Femur (tissue), 1 donor: ENCODE measurements at regions not wholly inside any gene's neighbourhood (a gene's known extent, or its start where the extent isn't known, plus 50 kb on each side); places are given as distances from the start of the nearest gene placed in this dataset.
A peak's percentile ranks its signal among the peaks of the same experiment; 100 is the strongest.
"Not testable (repeated sequence)": the region's sequence is repeated elsewhere in the genome, so short reads cannot be mapped to it uniquely, and the experiment has no call there.

ENCODE experiments used
- DNase-seq: peaks from one replicate; pipeline ENCODE4 v3.0.0-alpha.2; 2017

- no peak for DNase-seq
Measured at GRCh38 chr1:228870041-228870713, 134.9 kb downstream of the RHOU start.

- DNase-seq, result peak; percentile 59
Measured at GRCh38 chr1:228871314-228872061, 136.2 kb downstream of the RHOU start.

- no peak for DNase-seq
Measured at GRCh38 chr1:228872080-228872479, 136.8 kb downstream of the RHOU start.

GRCh38 chr1:228873709-228874108, 138.4 kb downstream of the RHOU start:
- no peak for DNase-seq

- DNase-seq, result peak; percentile 48
Measured at GRCh38 chr1:228875741-228876140, 140.5 kb downstream of the RHOU start.

- no peak for DNase-seq
Measured at GRCh38 chr1:228876187-228876586, 140.9 kb downstream of the RHOU start.

- DNase-seq, result no peak
Measured at GRCh38 chr1:228879164-228879563, 143.9 kb downstream of the RHOU start.

- DNase-seq, result no peak
Measured at GRCh38 chr1:228882041-228882770, 146.9 kb downstream of the RHOU start.

GRCh38 chr1:228882771-228883450, 147.6 kb downstream of the RHOU start:
- no peak for DNase-seq

GRCh38 chr1:228883535-228883934, 148.3 kb downstream of the RHOU start:
- DNase-seq, result no peak

- no peak for DNase-seq
Measured at GRCh38 chr1:228884196-228884595, 148.9 kb downstream of the RHOU start.

GRCh38 chr1:228884615-228885566, 149.6 kb downstream of the RHOU start:
- no peak for DNase-seq

GRCh38 chr1:228885845-228886244, 150.6 kb downstream of the RHOU start:
- no peak for DNase-seq

GRCh38 chr1:228887101-228887500, 151.8 kb downstream of the RHOU start:
- no peak for DNase-seq

- no peak for DNase-seq
Measured at GRCh38 chr1:228887960-228888359, 152.7 kb downstream of the RHOU start.

- no peak for DNase-seq
Measured at GRCh38 chr1:228889289-228889688, 154.0 kb downstream of the RHOU start.

- DNase-seq, result no peak
Measured at GRCh38 chr1:228891272-228892034, 156.2 kb downstream of the RHOU start.

- not testable (repeated sequence) for DNase-seq
Measured at GRCh38 chr1:228892200-228892599, 156.9 kb downstream of the RHOU start.

- no peak for DNase-seq
Measured at GRCh38 chr1:228894442-228894989, 159.2 kb downstream of the RHOU start.

GRCh38 chr1:228897901-228898300, 162.6 kb downstream of the RHOU start:
- DNase-seq, result no peak

GRCh38 chr1:228898582-228898992, 163.3 kb downstream of the RHOU start:
- no peak for DNase-seq
